ENCODE measurements at regions not wholly inside any gene's neighbourhood (a gene's known extent, or its start where the extent isn't known, plus 50 kb on each side); places are given as distances from the start of the nearest gene placed in this dataset.
"Not testable (repeated sequence)": the region's sequence is repeated elsewhere in the genome, so short reads cannot be mapped to it uniquely, and the experiment has no call there.

DNA sequence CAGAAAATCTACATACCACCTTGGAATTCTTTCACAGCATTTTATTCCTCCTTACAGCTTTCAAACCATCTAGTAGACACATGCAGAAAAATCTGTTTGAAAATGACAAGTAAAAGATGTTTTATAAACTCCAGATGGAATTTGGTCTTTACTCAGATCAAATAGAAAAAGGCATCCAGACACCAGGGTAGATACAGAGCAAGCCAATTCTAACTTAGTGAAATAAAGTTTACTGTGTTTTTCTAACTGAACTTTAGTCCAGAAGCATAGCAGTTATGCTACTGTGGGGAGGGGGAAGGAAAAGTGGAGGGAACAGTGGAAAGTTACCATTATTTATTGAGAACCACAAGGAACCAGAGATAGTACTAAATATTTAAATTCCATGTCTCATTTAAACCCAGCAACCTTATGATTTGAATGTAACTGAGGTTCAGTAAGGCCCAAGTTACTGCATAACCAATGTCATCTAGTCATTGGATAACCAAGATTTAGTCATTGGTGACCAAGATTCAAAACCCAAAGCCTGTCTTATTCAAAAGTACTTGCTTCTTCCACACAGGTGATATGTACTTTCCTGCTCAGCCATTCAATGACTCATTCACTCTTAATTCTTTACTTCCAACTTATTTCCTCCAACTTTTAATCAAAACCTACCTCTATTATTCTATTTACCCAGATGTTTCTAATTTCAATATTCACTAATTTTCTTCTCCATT is 57.7 kb downstream of the RAD51AP2 start:
- no peak for DNase-seq (ENCODE audit: low spot score)

DNA sequence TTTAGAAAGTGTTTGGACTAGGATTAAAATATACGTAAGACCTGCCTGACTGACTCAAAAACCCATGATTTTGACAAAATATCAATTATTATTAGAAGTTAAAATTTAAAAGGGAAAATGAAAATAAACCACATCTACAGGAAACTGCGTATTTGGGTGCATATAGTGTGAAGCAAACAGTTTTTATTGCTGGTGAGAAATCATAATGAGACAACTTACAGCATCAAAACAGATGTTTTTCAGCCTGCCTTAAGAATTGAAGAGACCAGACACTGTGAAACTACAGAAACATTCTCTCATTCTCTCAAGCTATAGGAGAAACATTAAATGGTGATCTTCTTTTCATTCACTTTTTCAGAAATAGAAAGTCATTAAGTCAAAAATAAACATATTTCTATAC is 62.9 kb downstream of the RAD51AP2 start:
- DNase-seq (ENCODE audit: low spot score): no peak

DNA sequence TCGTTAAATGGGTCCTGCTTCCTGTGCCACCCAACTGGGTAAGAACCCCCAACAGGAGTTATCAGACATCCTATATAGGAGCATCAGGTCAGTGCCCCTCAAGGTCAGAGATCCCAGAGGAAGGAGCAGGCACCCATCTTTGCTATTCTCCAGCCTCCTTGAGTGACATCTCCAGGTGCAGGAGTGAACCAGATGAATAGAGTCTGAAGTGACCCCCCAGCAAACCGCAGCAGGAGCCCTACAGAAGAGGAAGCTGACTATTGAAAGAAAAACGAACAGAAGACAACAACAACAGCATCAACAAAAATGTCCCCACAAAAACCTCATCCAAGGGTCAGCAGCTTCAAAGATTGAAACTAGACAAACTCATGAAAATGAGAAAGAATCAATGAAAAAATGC is 72.0 kb downstream of the RAD51AP2 start:
- not testable (repeated sequence) for DNase-seq (ENCODE audit: low spot score)

DNA sequence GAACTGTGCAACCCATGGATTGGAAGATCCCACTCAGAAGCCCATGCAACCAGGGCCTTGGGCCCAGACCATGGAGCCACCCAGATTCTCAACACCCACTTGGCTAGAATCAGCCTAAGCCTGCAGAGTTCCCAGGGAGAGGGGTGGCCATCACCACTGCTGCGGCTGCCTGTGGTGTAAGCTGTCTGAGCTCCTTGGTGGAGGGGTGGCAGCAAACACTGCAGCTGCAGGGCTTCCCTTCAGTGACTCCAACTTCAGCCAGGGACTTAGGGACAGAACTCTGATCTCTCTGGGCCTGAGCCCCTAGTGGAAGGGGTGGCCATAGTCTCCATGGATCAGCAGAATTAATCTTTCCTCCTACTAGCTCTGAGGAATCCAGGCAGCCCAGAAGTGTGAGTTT is 72.5 kb downstream of the RAD51AP2 start:
- no peak for DNase-seq (ENCODE audit: low spot score)

DNA sequence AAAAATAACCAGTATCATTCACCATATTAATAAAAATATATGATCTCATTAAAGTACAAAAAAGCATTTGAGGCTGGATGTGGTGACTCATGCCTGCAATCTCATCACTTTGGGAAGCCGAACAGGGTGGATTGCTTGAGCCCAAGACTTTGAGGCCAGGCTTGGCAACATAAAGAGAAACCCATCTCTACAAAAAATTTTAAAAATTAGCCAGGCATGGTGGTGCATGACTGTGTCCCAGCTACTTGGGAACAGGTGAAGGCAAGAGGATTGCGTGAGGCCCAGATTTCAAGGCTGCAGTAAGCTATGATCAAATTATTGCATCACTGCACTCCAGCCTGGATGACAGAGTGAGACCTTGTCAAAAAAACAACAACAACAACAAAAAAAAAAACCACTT is 75.9 kb downstream of the RAD51AP2 start:
- DNase-seq (ENCODE audit: low spot score): no peak

DNA sequence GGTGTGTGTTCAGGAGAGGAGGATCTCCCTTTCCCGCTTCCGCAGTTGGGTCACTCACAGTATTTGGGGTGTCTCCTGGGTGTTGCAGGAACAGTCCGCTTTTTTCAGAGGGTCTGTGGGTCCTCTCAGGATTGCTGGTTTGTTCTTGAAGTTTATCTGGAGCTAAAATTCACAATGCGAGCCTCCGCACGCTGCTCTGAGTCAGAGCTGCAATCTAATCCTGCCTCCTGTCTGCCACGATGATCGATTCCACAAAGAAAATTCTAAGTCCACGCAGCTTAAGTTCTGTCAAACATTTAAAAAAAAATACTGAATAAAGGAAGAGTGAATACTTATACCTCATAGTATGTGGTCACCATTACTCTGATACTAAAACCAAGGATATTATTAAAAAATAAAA is 76.5 kb downstream of the RAD51AP2 start:
- DNase-seq (ENCODE audit: low spot score): no peak

DNA sequence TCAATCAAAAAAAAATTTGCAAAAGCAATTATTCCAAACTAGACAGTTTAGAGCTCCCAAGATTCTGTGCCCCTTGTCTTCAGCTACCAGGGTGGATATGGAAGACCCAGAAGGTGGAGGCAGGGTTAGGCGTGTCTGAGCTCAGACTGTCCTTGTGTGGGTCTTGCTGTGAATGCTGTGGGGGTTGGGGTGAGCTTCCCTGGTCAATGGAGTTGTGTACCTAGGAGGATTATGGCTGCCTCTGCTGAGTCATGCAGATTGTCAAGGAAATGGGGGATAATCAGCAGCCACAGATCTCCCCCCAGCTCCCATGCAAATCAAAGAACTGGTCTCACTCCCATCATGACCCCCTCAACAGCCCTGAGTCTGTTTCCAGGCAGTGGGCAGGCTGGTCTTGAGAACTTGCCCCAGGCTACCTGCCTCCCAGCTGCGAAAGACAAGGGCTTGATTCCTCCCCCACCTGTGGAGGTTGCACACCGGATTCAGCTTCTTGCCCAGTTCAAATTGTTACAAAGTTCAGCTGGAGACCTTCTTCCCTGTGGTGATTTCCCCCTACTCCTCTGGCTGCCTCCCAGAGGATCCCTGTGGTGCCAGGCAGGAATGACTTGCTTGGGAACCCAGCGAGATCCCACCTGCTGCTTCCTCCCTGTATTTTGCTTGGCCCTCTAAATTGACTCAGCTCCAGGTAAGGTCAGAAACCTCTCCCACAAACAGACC is 77.0 kb downstream of the RAD51AP2 start:
- no peak for DNase-seq (ENCODE audit: low spot score)

DNA sequence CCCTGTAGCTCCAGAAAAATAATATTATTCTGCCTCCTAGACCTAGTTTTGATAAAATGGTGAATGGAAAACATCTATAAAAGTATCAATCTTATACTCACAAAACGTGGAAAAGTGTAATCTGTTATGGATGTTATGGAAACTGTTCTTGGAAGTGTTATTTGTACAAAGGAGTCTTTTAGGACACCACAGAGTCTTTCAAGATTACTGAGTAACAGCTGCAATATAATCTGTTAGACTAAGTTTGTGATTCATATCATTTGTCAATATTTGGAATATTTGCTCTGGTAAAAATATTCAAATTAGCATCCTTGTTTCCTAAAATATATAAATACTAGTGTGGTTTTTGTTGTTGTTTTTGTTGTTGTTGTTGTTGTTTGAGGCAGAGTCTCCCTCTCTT is 87.9 kb downstream of the RAD51AP2 start:
- no peak for DNase-seq (ENCODE audit: low spot score)

DNA sequence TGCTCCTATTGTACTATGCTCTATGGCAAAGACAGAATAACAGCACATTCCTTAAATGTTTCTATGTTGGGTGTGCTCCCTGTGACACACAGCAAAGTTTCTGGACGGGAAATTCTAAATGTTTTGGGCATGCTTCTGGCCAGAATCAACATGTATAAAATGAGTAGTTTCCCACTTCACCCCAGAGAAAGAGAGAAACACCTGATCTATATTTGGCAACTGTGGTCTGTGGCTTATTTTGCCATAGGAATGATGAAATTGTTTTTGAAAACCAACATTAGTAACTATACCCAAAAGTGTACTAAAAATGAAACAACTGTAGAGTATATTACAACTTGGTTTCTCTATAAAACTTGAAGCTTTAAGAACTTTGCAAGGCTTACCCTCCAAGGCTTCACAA is 89.1 kb downstream of the RAD51AP2 start:
- DNase-seq (ENCODE audit: low spot score): no peak

DNA sequence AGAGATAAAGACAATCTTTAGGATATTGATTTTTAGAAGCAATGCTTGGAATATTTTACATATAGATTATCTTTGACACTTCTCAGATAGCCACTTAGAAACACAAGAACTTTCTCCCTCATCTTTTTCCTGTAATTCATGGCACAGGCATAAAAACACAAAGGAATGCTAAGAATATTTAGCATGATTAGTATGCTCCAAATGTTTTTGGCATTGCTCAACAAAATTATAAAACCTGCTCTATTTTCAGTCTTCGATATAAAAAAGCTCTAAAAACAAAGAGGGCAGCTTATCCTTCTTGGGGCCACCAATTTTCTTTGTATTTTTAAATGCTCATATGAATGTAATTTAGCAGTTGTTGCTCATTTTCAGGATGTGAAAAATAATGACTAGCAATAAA is 90.8 kb downstream of the RAD51AP2 start:
- no peak for DNase-seq (ENCODE audit: low spot score)

DNA sequence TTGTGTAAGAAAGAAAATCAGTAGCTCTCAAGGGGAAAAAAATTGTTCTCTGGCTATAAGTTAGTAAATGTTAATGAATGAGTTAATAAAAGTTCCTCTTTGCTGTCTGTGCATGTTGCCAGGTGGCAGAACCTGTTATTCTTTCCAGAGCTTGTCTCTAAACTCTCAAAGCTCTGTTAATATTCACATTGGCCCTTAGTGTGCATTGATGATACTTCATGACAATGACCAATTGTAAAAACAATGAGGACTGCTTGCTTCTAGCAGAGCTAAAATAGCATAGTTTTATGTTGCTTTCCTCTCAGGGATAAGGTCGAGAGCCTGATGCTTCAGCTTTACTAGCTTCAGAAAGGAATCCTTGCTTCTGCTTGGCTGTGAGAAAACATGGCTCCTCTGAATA is 91.5 kb downstream of the RAD51AP2 start:
- DNase-seq (ENCODE audit: low spot score): no peak

DNA sequence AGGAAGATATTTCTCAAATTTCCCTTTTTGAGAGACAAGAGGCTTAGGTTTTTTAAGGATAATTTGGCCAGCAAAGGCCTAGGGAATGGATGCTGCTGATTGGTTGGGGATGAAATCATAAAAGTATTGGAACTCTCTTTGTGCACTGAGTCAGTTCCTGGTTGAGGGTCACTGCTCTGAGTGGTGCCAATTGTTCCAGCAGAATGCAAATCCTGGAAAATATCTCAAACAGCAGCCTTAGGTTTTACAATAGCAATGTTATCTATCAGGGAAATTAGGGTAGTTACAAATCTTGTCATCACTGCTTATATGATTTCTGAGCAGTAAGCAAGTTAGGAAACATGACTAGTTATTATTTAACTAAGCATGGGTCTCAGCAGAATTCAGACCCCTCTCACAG is 96.2 kb downstream of the RAD51AP2 start:
- DNase-seq (ENCODE audit: low spot score): no peak

DNA sequence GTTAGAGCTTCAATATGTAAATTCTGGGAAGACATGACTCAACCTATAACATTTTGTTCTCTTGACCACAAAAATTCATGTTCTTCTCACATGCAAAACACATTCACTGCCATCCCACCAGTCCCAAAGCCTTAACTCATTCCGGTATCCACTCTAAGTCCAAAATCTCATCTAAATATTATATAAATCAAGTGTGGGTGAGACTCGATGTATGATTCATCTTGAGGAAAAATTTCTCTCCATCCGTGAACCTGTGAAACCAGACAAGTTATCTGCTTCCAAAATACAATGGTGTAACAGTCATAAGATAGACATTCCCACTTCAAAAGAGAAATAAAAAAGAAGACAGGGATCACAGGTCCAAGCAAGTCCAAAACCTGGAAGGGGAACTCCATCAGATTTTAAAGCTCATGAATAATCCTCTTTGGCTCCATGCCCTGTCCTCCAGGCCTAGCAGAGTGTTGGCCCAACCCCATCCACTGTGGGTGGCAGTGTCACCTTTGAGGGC is 101.3 kb downstream of the RAD51AP2 start:
- no peak for DNase-seq (ENCODE audit: low spot score)

DNA sequence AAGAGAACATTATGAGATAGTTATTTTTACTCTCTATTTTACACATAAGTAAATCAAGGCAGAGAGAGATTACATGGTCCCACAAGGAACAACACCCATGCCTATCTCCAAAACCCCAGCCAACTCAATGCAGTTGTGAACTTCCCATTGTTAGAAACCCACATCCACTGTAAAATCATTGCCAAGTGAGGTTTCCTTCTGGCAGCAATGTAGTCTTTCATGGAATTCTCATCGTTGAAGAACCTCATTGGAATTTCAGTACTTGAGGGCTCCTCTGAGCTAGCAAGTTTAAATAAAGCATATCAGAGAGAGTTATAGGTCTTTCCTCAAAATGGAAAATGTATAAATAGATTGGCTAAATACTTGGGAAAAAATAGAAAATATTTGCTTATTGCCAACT is 105.2 kb downstream of the RAD51AP2 start:
- no peak for DNase-seq (ENCODE audit: low spot score)

DNA sequence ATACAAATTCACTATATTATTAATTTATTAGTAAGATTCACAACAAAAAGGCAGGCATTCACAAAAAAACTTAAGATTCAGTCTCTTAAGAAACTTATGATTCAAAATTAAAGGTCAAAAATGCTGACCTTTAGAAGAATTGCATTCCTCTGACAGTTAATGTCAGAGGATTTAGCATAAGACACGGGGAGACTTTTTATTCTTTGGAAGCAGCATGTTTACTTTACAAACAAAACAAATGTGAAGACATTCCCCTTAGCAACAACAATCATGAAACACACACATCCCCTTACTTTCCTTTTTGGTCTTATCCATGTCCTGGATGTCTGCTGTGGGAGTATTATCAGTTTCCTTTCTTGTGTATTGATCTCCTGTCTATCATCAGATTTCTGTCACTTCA is 117.1 kb downstream of the RAD51AP2 start:
- no peak for DNase-seq (ENCODE audit: low spot score)

DNA sequence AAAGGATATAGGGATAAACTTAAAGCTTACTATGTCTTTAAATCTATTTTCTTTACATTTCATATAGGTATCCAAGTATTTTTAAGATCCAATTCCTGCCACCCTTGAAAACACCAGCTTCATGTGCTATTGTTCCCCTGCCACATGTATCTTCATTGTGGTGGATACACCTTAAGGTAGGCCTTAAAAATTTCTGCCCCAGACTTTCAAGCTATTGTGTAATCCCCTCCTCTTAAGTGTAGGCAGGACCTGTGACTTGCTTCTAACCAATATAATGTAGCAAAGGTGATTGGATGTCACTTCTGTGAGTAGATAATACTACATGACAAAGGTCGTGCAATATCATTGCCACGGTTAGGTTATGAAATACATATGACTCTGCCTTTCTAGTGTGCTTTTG is 119.5 kb downstream of the RAD51AP2 start:
- no peak for DNase-seq (ENCODE audit: low spot score)

DNA sequence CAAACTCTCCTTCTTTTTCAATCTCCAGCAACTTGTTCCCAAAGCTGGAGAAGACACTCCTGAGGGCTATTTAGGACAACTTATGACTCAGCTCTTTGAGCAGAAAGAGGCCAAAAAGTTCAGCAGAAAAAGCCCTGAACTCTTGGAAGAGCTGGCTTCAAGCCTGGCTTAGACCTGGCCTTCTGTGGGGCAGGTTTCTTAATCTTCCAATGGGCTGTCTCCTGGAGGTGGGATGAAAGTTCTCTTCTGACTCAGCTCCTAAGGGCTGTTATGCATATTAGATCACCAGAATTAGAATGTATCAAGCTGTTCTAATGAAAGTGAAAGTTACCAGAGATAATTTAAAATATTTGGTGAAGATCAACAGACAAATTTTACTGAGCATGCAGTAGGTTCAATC is 129.4 kb downstream of the RAD51AP2 start:
- no peak for DNase-seq (ENCODE audit: low spot score)

DNA sequence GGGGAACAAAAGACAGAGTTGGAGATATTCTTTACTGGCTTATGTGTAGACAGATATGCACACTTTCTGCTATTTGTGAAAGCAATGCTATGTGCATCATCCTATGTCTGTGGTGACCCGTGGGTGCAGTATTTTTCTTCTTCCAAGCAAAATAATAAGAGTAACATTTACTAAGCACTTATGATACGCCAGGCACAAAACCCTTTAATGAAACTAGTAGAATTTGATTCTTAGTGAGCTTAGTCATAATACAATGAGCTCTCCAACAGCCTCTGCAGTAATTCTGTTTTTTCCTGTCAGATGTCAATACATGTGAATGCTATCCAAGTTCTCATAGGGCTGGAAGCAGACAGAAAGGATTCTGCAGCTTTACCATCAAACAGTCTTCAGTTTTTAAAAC is 130.6 kb downstream of the RAD51AP2 start:
- DNase-seq (ENCODE audit: low spot score): no peak

DNA sequence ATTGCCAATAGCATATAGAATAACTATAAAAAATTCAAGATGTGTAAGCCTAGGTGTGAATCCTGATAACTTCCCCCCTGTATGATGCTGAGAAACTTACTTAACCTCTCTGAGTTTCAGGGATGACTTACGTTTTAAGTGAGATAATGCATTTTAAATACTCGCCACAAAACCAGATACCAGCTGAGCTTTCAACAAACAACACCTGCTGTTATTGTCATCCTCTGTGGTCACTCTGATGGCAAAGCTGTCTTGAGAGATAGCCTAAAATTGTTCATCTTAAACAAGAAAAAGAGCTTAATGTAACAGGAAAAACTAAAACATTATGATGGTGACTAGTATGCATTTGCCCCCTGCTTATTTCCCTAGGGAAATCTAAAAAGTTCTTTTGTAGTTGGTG is 131.5 kb downstream of the RAD51AP2 start:
- no peak for DNase-seq (ENCODE audit: low spot score)

DNA sequence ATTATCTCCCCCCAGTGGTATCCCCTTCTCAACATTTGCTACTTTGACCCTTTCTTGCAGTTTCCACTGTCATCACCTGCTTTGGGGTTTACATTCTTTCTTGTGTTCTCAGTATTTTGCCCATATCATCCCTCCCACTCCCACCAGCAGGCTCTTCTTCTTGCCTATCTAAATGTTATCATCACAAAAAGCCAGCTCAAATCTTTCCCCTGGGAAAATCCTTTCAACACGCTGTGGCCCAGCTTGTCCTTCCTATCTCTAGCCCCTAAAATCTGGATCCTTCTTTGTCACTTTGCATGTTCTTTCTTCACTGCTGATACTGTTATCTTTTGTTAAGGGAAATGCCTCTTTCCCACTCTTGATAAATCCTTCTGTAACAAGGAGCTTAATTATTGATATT is 138.2 kb downstream of the RAD51AP2 start:
- no peak for DNase-seq (ENCODE audit: low spot score)

DNA sequence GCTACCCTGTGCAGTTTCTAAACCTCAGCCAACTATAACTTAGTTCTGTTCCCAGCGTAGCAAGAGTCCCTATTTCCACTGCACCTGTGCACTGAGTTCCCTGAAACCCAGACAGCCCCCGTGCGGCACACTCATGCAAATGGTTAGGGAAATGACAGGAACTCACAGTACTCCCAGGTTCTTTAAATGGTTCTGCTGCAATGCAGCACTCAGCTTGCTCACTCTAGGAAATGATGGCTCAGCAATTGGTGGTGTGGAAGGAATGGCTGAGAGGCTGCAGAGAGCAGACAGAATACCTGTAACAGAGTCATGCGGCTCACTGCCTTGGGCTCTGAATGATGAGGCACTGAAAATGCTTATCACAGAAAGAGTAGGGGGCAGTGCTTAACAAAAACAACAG is 143.0 kb downstream of the RAD51AP2 start:
- DNase-seq (ENCODE audit: low spot score): no peak

DNA sequence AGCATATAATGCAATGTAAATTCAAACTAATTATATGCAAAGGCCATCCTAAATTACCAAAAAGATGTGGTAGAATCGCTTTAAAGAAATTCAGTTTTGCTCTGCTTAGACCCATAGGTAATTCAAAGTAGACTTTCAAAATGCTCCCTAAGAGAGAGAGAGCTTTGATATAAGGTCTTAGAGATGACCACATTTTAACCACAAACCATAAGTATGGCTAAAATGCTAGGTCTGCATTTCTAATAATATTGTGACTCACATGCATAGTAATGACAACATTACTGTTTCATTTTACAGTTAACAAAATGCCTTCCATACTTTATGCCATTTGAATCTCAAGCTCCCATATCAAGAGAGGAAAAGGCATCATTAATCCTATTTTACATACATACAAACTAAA is 144.5 kb downstream of the RAD51AP2 start:
- no peak for DNase-seq (ENCODE audit: low spot score)

DNA sequence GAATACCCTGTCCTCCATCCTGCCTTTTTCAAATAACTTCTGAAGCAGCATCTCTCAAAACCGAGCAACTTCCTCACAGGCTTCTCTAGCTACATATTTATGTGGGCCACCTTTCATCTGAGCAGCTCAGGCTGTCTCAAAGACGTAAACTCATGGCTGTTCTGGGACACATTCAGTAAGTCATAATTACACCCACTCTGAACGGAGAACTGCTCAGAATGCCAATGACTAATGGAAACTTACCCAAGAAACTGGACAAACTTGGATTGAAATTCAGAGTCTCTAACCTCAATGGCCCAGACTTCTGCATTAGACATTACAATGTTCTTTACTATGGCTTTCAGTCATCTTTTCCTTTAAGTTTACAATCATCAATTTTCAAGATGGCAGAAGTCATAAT is 145.2 kb downstream of the RAD51AP2 start:
- no peak for DNase-seq (ENCODE audit: low spot score)

DNA sequence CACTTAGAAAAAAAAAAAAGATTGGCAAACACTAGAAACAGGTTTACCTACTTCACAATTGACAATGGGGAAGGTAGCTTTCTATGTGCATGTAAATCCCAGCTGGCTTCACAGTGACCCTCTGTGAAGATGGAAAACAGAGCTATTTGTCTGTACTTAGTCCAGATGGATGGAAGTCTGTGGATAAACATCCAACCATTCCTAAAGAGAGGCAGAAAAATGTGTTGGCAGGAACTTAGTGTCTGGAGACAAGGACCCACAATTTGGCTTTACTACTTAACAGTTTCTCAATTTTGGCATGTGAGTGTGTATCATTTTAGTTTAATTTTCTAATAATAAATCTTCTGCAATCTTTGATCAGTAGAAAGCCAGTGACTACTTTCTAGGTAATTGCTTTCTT is 154.4 kb downstream of the RAD51AP2 start:
- no peak for DNase-seq (ENCODE audit: low spot score)

Measured in COLO829 (cell line).